Stimulated activated naive CD4-positive, alpha-beta T cell (primary cell): ENCODE measurements at regions not wholly inside any gene's neighbourhood (a gene's known extent, or its start where the extent isn't known, plus 50 kb on each side); places are given as distances from the start of the nearest gene placed in this dataset.

Experiments used
- DNase-seq, 6 experiments: peaks; one replicate each; lab custom pipeline; 2025; lab: John Stamatoyannopoulos, UW

GRCh38 chr21:35372201-35372600 lies 323.1 kb upstream of the RUNX1 start:
- DNase-seq = no peak

DNA sequence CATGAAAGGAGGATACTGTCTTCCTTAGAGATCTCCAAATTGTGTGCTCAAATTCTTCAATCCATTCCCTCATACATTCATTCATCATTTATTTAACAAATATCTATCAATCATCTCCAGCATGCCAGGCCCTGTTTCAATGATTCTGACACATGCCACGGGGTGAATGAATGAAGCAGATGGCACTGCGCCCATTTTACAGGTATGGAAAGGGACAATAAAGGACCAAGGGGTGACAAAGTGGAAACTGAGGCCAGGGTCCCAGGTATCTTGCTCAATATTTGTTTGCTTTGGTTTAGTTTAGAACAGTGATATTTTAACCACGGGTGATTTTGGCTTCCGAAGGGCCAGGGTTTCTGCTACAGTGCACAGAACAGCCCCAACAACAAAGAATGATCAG lies 321.6 kb upstream of the RUNX1 start:
- DNase-seq = no peak

- no peak for DNase-seq
Measured at GRCh38 chr21:35370071-35370470, 321.0 kb upstream of the RUNX1 start.

DNA sequence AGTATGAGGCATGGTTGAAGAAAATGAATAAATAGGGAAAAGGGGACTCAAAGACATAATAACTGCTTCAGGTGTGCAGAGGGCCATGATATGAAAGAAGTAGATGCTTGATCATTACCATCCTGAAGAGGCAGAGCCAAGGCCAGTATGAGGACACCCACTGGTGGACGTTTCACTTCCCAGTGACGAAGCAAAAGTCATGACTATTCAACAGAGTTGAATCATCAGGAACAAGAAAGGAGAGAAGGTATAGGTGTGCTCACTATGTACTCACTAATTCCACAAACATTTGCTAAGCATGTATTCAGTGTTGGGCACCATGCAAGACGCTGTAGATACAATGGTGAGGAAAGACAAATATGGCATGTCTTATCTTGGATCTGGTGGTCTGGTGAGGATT lies 319.2 kb upstream of the RUNX1 start:
- no peak for DNase-seq

DNA sequence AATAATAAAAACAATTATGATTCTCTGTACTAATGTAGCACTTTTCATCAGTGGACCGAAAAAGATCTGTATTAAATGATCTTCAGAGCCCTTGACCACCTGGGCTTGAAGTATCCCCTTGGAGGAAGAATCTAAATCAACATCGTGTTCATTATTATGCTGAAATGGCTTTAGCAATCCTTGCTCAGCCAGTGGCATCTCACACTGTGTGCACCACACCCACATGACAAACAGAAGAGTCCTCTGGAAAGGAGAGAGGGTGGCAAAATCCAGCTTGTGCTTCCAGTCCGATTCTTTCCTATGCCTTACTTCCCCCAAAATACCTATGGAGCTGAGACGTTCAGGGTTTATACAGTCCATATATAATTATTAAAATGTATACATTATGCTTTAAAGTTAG lies 318.5 kb upstream of the RUNX1 start:
- DNase-seq = no peak

DNA sequence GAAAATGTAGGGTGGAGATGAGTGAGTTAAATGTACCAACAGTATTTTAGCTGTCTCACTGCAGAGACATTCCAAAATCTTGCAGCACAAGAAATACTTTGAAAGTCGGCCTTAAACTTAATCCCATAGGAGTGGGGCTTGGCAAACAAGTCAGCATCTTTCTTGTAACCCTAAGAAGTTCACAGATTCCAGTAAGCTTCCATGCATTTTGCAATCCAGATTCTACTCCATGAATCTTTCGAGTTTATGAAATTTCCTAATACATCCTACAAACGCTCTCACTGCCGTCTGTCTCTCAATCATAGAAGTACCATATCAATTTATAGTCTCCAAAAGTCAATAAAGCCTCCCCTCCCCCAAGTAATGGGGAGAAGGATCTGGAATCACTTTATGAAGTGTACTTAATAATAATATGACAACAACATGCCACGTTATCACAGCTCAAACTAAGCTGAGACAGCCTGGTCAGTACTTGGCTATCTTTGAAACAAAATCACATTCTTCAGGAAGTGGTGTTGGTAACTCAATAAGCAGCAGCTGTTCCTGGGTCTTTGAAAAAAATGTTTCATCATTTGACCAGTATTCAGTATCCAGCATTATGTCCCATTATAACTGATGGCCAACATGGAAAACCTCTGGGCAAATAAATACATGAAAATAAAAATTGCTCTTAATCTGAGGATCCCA lies 317.4 kb upstream of the RUNX1 start:
- DNase-seq = no peak

- no peak for DNase-seq
Measured at GRCh38 chr21:35363458-35363857, 314.4 kb upstream of the RUNX1 start.

DNA sequence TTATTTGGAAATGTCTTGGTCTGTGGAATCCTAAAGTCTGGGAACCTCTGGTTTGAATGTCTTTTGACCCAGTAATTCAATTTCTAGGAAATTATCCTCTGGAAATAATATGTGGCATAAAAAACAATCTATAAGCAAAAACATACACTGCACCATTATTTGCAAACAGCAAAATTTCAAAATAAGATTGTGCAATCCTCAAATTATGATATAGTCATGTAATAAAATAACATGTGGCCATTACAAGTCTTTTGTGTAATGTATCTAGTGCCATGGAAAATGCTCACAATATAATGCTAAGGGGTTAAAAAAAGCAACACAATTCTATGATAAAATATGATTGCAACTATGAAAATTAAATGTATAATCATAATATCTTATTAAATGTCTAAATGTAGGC lies 312.9 kb upstream of the RUNX1 start:
- no peak for DNase-seq

- no peak for DNase-seq
Measured at GRCh38 chr21:35360870-35361570, 311.9 kb upstream of the RUNX1 start.

GRCh38 chr21:35359076-35359475 lies 310.0 kb upstream of the RUNX1 start:
- no peak for DNase-seq

DNA sequence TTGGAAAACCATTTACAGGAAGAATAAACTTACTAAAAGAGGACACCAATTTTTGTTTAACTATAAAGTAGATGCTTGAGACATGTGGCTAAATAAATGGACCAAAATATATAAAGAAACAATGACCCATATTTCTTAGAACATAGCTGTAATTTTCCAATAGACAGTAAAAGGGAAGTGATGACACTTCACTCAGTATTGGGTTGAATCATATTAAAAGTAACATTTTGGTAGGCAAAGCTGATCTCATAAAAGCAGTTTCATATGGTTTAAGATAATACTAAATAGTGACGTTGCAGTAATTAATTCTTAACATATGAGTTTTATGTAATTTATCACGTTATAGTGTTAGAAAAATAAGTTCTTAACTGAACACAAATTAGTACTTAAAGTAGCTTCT lies 308.9 kb upstream of the RUNX1 start:
- DNase-seq = no peak

DNA sequence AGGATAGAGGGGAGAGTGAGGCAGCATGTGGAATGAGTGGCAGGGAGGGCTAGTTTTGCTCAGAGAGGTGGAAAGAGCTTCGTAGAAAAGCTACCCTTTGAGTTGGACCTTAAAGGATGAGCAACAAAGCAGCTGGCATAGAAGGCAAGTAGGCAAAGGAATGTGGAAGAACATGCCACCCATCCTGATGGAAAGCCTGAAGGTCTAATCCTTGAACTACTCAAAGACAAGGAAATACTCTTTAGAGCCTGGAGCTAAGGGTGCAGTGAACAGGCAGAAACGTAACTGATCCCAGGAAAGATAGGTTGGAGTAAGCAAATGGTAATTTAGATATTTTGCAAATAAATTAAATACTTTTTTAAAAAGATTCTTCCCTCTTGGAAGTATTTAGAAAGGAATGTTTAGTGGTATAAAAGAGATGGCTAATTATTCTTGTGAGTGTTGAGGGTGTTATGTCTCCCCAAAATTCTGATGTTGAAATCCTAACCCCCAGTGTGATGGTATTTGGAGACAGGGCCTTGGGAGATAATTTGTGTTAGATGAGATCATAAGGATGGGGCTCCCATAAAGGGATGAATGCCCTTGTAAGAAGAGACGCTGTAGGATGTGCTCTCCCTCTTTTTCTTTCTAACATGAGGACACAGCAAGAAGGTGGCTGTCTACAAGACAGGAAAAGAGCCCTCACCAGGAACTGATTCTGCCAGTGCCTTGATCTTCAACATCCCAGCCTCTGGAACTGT lies 308.1 kb upstream of the RUNX1 start:
- no peak for DNase-seq

DNA sequence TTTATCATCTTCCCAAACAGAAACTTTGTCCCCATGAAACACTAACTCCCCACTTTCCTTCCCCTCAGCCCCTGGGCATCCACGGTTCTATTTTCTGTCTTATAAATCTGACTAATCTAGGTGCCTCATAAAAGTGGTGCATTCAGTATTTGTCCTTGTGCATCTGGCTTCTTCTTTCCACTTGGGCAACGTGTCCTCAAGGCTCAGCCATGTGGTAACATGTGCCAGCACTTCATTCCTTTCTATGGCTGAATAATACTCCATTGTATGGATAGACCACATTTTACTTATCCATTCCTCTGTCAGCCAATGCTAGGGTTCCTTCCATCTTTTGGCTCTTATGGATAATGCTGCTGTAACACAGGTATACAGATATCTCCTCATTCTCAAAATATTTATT lies 305.0 kb upstream of the RUNX1 start:
- DNase-seq = no peak

DNA sequence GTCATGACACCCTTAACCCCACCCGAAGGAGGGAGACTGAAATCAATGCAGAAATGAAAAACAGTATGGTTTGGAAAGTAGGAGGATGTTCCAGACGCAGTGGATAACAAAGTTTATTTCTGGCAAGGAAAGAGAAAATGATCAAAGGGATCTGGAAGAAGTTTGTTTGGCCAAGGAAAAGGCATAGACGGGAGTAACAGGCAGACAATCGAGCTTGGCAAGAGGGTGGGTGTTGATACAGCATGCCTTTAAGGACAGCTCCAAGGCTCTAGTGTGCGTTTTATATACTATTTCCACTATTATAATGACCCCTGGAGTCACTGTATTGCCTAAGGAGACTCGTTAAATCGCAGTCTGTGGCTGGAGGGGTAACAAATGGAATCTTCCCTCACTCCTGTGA lies 303.7 kb upstream of the RUNX1 start:
- DNase-seq = no peak

GRCh38 chr21:35352066-35352770 lies 303.1 kb upstream of the RUNX1 start:
- no peak for DNase-seq

DNA sequence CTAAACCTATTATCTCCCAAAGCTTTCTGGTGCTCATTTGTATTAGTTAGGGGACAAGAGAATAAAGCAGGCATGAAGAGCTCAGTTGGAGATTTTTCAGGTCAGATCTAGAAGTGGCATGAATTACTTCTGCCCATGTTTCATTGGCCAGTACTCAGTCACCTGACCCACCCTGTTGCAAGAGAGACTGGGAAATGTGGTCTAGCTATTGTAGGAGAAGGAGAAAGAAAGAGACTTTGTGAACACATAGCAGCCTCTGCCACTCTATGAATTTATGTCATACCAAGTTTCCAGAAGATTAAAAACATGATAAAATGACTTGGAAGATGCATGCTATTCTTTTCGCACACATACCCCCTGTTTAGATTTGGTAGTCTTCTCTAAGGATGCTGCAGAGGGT lies 302.3 kb upstream of the RUNX1 start:
- no peak for DNase-seq

DNA sequence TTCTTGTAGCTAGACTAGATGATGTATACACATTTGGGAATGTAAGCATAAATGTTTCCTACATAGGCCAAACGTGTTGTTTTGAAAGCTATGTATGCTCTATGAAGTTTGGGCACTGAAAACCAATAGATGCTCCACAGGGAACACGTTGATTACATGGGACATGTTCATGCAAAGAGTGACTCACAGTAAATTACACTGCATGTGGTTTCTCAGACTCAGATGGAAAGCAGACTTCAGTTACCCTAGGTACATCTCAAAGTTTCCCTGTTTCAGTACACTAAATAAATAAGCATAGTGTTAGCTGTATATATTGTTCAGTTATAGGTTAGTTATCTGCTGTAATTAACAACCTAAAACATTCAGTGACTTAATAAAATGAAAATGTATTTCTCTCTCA lies 301.9 kb upstream of the RUNX1 start:
- no peak for DNase-seq

DNA sequence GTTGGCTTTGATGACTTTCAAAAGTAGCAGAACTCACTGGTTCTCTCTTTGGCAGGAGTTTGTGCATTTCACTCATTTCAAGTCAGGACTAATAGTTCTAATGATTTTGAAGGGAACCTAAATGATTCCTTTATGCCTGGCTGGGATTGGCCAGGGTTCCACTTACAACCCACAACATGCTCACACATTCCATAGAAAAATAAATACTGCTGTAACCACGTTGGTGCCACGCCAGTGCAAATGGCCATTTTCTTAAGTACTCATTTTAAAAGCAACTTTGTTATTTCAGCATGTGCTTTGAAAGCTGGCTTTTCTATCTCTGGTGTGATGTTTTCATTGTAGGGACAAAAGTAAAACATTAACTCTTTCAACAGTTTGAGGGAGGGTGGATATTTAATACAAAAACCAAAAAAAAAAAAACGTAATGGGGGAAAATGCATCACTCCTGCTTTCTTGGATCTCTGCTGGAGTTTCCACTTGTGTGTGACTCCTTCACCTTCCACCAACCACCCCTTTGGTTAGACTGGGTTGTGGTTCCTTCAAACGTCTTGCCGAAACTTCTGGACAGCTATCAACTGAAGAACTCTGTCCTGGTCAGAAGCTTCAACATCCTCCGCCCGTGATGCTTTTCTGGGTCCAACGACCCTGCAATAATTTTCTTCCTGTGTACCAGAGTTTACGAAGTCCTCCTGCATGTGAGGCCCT lies 300.4 kb upstream of the RUNX1 start:
- no peak for DNase-seq

- no peak for DNase-seq
Measured at GRCh38 chr21:35348686-35349085, 299.6 kb upstream of the RUNX1 start.

DNA sequence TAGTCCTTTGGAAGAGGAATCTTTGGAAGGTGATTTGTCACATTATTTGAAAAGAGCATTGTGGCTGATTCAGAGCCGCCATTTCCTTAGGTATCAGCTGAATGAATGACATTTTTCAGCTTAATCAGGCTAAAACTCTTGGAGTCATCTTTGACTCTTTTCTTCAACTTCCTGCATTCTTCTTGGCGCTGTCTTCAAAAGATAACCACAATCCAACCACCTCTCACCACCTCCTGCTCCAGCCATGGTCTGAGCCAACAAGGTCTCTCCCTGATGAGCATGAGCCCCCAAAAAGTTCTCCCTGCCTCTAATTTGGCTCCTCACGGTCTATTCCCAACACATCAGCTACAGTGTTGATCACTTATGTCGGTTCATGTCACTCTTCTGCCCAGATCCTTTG lies 297.6 kb upstream of the RUNX1 start:
- DNase-seq = no peak

DNA sequence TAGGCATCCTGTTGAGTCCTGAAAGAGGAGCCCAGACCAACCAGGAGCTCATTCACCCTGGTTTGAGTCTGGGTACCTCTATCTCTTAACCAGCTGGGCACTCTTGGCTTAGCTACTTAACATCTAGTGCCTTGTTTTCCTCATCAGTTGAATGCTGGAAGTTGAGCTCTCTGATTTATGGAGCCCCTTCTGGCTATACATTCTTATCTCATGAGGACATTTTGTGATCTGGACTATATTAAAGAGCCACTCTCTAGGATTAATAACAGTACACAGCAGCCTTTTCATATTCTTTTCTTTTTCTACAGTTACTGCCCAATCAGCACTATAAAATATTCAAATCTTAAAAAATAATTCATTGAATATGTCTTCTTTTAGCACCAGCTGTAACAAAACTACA lies 296.9 kb upstream of the RUNX1 start:
- no peak for DNase-seq

GRCh38 chr21:35344582-35344981 lies 295.5 kb upstream of the RUNX1 start:
- DNase-seq = no peak
